ENCODE measurements at regions not wholly inside any gene's neighbourhood (a gene's known extent, or its start where the extent isn't known, plus 50 kb on each side); places are given as distances from the start of the nearest gene placed in this dataset.
"Not testable (repeated sequence)": the region's sequence is repeated elsewhere in the genome, so short reads cannot be mapped to it uniquely, and the experiment has no call there.

DNA sequence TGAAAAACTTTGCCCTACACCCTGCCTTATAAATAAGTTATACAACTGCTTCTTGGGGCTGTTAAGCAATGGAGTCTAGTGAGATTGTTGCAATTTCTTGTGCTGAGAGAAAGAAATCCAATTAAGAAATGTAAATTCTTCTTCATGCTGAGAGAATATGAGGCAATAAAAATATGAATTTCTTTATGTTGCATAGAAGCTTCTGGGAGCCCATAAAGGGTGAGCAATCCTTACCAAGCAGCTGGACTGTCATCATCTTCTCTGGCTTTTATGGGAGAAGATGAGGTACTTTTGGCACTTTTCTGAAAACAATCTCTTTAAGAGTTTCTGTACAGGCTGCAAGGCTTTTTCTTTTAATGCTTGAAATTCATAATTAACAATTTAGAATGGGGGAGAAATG, 204.3 kb downstream of the DMRTA1 start:
- DNase-seq: no peak

DNA sequence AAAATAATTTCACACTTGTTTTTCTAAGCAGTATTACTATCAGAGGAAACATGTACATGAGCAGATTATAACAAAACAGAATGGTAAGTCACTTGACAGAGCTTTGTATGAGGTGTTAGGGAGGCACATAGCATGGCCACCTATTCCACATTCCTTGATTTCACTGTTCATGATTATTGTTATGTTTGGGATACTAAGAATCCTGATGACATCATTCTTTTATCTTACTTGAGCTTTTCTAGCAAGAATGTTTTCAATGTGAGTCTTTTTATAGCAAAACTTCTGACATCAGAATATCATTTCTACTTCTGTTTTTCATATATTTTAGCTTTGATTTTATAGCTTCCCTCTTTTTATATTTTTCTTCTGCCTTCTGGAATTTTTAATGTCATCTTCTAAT, 208.2 kb downstream of the DMRTA1 start:
- DNase-seq: no peak

DNA sequence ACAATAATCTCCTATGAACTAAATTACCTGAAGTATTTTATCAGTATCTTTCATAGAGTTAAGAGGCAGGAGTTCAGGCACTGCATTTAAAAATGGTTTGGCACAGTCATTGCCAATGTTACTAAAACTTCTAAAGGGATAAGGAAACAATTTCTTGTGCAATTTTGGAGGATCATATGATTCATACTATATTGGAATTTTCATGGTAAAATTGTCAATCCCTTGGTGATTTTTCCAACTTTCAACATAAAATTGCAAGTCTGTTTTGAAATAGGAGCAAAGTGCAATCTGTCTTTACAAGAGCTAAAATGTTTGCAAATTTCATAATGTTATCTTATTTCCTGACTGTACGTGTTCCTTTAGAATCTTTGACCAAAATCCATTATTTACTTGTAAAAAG, 211.1 kb downstream of the DMRTA1 start:
- DNase-seq: no peak

DNA sequence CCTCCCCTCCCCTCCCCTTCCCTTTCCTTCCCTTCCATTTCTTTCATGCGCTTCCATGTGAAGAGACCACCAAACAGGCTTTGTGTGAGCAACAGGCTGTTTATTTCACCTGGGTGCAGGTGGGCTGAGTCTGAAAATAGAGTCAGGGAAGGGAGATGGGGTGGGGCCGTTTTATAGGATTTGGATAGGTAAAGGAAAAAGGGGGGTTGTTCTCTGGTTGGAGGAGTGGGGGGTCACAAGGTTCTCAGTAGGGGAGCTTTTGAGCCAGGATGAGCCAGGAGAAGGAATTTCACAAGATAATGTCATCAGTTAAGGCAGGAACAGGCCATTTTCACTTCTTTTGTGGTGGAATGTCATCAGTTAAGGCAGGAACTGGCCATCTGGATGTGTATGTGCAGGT, 211.9 kb downstream of the DMRTA1 start:
- DNase-seq: not testable (repeated sequence)

DNA sequence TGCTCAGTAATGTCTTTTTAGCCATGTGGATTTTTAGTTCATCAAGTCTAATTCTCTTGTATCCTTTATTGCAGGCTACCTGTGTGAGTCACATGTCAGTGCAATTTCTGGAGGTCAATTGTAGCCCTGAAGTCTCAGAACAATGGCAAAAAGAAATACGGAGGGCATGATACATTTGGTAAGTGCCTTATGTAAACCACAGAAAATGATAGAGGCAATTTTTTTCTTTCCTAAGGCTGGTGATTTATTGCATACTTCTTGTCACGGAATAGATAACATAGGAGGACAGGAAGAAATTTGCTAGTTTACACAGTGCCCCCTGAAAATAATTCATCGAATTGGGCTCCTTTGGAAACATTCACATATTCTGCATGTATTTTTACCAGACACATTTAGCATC, 235.9 kb downstream of the DMRTA1 start:
- DNase-seq: no peak

DNA sequence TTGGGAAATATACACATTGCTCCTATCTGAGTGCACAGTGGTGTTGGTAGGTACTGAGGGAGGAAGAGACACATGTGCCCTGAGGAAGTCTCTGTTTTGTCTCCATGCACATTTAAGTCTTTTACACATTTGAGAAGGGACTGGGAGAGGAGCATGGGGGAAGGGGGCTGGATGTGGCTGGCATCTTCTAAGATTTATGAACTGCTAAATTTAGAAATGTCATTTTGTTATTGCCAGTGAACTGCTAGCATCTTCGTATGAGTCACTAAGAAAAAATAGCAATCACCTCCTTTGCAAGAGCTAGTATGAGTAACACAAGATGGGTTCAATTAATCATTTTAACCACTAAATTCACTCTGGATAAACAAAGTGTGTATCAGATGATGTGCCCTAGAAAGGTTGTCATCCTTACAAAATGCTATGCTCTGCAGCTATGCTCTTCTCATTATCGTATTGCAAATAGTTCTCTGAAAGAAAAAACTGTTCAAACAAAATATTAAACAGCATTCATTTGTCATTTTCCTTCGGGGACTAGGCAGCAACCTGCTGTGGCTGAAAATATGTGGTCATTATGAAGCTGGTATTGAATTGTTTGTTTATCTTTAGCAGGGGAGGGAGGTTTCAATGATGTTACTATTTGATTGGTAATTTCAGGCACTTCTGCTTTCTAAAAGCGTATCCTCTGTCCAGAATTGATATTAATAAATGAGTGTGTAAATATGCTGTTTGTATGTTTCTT, 236.5 kb downstream of the DMRTA1 start:
- DNase-seq: no peak

DNA sequence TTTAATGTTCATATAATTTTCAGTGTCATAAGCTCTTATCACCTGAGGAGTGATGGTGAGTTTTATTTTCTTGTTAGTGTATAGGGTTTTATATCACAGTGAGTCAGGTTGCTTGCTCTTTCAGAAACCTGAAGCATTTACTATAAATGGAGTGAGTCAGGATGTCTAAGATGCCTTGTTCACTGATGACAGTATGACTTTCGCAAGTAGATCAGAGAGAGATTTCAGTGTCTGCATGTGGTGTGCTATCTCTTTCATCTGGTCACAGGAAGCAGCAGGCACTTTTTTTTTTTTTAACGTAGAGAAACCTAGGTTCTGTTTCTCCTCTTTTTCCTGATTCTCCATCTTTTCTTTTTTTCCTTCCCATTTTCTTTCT, 237.1 kb downstream of the DMRTA1 start:
- DNase-seq: no peak

DNA sequence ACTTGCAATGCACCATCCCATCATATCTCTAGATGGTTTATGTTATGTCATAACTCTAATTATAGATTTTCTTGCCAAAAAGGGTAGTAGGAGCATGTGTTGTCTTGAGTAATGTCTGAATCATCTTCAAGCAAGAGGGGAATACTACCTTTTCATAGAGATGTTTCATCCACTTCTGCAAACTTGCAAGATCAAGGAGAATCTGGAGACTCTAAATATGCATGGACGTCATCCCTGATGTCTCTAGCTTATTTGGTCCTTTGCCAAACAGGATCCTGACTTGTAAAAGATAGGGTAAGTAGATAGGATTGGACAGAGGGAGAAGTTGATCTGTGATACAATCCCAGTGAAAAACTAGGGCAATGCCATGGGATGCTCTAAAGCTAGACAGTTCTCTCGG, 246.5 kb downstream of the DMRTA1 start:
- no peak for DNase-seq

DNA sequence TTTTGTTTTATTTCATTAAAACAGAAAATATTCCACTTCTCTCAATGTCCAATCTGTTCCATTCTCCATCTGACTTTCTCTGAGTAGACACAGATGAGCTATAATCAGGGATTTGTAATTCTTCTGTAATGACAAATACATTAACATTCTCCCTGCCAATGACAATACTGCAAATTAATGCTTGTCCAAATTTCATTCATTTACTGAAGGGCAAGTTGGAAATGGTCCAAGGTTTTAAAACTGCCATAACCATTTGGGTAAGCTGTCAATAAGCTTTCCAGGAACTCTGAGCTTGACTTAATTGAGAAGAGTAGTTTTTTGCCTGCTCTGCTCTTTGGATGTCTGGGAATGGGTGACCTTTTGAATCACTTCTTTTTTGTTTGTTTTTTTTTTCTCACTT, 253.5 kb downstream of the DMRTA1 start:
- no peak for DNase-seq

DNA sequence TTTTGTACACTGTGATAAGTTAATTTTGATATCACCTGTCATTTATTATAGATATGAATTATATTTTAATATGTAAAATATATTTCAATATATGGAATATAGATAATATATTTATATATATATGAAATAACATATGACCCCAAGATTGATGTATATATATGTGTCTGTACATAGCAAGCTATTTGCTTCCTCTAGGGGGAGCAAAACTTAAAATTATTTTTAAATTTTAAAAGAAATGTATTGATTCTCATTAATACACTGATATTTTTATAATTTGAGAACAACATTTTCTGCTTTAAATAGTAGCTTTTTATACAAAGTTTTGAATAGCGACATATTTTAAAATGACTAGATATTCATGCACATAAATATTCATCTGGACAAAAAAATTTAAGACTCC, 272.0 kb downstream of the DMRTA1 start:
- no peak for DNase-seq

DNA sequence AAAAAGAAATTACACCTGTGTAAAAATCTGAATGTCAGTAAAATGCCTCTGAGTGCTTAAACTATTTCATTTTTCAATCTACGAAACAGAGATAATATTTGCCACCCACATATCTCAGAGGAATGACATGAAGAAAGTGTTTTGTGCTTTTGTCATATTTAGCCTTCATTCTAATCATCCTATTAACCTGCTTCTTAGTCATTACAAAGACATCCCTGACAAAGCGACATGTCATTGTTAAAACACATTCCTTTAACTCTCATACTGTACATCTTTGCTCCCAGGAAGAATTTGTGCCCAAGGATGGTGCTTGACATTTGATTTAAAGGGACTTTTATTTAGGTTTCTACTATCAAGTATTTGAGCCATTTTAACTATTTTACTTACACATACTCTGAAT, 275.9 kb downstream of the DMRTA1 start:
- DNase-seq: no peak

DNA sequence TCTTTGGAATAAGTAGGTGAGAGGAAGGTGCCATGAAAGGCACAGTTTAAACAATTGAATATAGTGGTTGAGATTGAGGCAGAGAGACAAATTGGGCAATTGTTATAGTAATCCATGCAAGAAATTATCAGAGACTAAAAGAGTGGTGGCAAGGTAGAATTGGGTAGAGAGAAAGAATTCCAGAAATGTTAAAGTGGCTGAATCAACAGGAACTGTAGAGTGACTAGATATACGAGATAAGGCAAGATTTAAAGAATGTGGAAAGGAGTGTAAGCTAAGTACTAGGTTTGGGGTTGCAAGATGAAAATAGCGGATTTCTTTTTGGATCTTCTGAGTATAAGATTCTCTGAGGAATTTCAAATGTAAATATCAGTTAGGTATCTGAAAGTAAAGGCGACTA, 285.2 kb downstream of the DMRTA1 start:
- no peak for DNase-seq

DNA sequence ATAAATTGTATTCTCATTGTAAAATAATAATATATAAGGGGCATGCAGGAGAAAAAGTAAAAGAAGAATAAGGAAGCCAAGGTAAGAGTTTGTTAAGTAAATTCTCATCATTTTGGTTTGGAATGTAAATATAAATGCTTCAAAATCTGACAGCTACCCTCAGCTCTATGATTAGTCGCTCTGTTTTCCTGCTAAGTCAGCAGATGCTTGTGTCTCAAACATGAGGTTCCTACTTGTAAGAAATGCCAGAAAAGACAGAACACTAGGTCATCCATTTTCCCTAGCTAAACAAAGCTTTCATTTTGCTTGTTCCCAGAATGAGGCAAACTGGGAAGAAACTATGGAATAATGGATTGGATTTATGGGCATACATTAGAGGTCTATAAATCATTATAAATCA, 293.1 kb downstream of the DMRTA1 start:
- no peak for DNase-seq

DNA sequence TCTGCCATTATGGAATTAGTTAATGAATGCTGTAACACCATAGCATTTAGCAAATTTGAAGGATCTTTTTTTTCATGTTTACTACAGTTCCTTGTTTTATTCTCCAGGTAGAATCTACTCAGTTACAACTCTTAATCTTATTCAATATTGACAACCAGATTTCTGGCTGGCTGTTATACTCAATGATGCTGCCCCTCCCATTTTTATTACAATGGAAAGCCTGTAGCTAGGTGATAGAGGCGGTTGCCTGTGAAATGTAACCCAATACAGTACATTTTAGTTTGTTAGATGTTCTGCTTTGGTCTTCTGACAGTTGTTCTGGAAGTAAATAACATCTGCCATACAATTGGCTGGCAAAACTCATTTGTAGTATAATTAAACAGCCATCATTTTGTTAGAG, 294.2 kb downstream of the DMRTA1 start:
- DNase-seq: no peak

DNA sequence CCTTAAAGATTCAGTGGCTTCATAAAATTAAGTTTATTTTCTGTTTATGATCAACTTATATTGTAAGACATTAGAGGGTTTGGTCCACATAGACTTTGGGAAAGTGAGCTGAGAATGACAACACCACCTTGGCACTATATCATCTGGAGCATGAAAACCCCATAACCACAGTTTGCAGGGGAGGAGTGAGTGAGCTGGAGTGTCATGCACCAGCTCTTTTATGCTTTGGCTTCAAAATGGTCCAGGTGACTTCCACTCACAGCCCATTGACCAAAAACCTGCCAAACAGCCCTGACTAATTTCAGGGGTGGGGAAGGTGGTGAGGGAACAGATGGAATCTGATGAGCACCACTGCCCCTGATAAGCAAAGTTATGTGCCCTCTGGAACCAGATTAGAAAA, 295.8 kb downstream of the DMRTA1 start:
- no peak for DNase-seq

DNA sequence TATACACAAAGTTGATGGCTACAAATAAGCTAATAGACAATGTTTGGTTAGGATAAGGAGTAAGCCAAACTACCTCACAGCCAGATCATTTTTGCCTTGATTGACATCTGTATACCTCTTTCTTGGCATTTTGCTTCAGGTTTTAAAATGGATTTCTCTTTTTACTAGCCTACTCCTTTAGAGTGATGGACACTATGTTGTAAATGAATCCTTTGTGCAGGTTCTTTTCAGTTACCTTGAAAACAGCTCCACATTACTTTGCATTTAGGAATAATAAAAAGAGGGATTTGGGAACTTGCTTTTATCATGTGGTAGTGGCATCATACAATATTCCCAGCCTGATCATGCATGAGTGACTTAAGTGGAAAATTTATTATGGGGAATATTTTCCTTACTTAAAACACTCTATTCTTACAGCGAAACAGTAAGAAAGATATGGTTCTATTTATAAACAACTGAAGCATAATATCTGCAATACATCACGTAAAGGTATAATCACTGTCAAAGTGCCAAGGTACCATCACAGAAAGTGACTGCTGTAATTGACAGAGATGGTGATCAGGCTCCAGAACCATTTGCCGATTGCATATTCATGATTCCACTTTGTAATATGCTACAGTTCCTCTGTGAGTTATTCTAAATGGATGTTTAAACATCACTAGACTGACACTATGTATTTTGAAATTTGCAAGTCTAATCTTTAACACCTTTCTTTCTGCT, 327.0 kb downstream of the DMRTA1 start:
- DNase-seq: no peak

DNA sequence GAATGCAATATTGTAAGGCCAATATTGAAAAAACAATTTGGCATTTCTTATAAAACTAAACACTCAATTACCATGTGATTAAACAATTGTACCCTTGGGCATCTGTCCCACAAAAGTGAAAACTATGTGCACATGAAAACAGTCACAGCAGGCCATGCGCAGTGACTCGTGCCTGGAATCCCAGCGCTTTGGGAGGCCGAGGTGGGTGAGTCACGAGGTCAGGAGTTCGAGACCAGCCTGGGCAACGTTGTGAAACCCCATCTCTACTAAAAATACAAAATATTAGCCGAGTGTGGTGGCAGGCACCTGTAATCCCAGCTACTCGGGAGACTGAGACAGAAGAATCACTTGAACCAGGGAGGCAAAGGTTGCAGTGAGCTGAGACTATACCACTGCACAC, 343.7 kb downstream of the DMRTA1 start:
- no peak for DNase-seq

DNA sequence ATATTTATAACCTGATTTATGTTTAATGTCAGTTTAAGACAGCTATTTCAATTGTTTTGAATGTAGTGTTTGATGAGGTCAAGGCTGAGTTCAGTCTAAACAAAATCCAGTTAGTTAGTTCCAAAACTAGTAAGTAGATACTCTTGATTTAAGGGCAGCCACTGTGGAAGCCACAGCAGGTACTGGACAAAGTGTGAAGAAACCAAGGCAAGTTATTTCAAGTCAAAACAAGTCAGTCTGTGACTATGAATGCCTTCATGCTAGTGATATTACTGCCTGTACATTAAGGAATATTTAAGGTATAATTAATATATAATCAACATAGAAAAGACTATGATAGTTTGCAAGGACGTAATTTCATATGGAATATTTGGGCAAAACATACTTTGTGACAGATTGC, 362.3 kb downstream of the DMRTA1 start:
- no peak for DNase-seq

DNA sequence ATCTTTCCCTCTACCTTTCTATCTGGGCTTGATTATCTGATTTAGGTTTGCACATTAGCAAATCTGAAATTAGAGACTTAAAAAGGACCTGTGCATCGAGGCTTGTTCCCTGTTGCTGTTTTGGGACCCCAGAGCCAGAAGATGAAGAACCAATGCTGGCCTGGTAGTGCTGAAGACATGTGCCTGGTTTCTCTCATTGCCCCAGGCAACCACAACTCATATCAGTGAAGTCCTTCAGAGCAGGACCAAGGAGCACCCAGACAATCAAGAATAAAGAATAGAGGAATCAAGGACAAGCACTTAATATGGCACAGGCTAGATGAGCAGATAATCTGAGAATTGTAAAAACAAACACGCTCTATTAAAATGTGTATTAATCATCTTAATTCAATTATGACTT, 362.7 kb downstream of the DMRTA1 start:
- DNase-seq: no peak

DNA sequence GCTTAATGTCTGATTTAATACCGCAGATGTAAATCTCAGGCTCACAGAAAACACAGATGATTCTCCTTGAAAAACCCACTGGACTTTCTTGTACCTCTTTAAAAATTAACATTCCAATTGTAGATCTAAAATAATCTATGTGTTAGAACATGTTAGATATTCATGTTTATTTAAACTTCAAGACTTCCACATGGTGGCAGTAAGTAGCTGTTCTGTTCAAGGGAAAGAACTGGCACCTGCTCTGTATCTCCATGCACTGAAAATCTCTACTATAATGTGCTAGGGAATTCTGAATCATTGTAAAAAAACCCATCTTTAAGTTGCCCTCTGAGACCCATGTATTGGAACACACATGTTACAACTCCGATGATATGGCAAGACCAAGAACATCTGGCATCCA, 366.9 kb downstream of the DMRTA1 start:
- DNase-seq: no peak

DNA sequence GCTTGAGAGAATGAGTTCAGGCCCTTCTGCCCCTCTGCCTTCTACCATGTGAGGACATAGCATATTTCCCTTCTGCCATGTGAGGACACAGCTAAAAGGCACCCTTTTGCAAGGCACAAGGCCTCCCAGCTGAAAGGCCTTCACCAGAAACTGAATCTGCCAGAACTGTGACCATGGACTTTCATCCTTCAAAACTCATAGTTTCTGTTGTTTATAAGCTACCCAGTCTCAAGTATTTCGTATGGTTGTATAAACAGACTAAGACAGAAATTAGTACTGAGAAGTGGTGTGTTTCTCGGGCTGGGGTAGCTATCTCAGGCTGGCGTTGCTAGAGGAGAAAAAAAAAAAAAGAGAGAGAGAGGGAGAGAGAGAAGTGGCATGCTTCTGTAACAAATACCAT, 368.6 kb downstream of the DMRTA1 start:
- DNase-seq: no peak

DNA sequence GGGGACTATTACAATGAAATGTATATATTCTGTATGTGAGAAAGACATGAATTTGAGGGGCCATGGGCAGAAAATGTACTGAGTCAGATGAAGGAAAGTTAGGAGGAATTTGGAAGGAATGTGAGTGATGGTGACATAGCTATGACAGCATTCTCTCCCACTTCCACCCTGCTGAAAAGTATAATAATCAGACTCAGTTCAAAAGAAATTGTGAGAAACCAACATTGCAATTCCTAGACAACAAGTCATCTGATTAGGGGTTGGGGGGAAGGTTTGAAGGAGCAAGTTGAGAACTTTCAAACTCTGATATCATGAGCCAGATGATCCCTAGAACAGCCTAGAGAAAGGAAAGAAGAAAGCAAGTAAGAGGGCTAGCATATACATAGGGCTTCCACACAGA, 370.6 kb downstream of the DMRTA1 start:
- DNase-seq: no peak

DNA sequence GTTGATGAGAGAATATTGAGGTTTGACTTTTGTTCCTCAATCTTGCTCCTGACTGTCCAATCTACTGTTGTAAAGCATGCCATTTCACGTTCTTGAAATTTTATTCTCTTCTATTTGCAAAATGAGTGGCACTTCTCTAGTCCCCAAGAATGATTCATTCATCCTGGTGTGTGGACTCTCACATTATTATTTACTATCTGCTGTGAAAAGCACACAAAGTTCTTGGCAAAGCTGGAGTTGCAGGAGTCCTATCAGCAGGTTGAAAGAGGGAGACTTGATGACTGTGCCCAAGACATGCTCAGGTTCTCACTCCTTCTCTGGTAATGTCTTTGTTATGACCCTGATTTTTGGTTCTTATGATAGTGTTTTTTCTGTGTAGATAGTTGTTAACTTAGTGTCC, 382.6 kb downstream of the DMRTA1 start:
- no peak for DNase-seq

DNA sequence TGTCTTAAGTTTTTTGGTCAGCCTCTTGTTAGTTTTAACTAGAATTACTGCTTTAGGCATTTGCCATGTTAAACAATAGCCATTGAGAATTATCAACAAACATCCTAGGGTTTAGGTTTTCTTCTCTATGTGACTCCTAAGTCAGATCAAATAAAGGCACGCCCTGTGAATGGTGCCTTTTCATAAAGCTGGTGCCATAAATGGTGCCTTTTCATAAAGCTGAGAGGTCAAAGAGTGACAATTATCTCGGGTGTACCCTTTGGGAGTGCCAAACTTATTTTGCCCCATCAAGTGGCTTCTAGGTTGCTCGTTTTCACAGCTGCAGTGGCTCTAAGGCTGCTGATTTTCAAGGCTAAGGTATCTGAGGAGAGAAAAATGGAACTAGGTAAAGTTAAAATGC, 391.6 kb downstream of the DMRTA1 start:
- DNase-seq: no peak

DNA sequence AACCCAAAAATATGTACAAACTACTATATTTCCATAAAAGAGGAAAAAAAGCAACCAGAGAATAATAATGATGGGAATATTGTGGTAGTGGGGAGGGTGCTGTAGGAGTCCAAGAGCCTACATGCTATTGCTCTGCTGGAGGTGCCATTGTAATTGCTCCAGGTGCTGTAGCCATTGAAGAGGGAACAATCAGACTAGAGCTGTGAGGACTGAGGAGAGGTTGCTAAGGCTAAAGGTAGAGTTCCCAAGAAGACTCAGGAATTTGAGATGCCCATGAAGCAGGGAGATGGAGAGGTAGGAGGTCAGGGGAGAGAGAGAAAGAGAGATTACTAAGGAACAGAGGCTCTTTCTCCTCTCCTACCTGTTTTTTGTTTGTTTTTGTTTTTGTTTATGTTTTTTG, 394.0 kb downstream of the DMRTA1 start:
- no peak for DNase-seq

All from suppressor macrophage (primary cell).